IMR-90 (cell line): ENCODE measurements at regions not wholly inside any gene's neighbourhood (a gene's known extent, or its start where the extent isn't known, plus 50 kb on each side); places are given as distances from the start of the nearest gene placed in this dataset.
A peak's percentile ranks its signal among the peaks of the same experiment; 100 is the strongest.

ENCODE experiments used
- ATAC-seq: fragments of 200-7000 bp; cut with Tn5 transposase; 2 replicates; pipeline ENCODE4 v1.9.1; 2020; ENCODE audit warnings: low read depth, mild to moderate bottlenecking, moderate library complexity
- BruUV-seq: library from RNA; stranded (reverse); fragments of 400-500 nt; replicated peaks from 2 replicates; lab custom pipeline; 2021; lab: Mats Ljungman, UMichigan
- CTCF ChIA-PET: fragments of 300-600 bp; formaldehyde crosslinking; extraction: SDS; loops from one replicate; lab custom pipeline; 2021; ENCODE audit warnings: antibody characterized with exemption; lab: Yijun Ruan, JAX
- POLR2A ChIA-PET: fragments of 300-600 bp; sonication (Branson Sonifier 250); formaldehyde crosslinking; loops from one replicate; lab custom pipeline; 2022; ENCODE audit warnings: antibody characterized with exemption; ENCODE audit not compliant: unreplicated experiment; lab: Charles Lee
- DNase-seq: peaks from one replicate; pipeline ENCODE4 v3.0.0; 2013
- H2AFZ ChIP-seq: replicated peaks from 2 replicates; pipeline ENCODE3; 2013; ENCODE audit warnings: low read length, mild to moderate bottlenecking; ENCODE audit not compliant: poor library complexity
- H2AK5ac ChIP-seq: 2 replicates; pipeline ENCODE4 v1.6.1; 2013; ENCODE audit warnings: low read depth, low read length, inconsistent platforms
- H2AK9ac ChIP-seq: replicated peaks from 2 replicates; pipeline ENCODE3; 2013; ENCODE audit warnings: mild to moderate bottlenecking, low read depth, low read length, moderate library complexity; ENCODE audit not compliant: poor library complexity
- H2BK120ac ChIP-seq: 2 replicates; pipeline ENCODE4 v1.6.1; 2013; ENCODE audit warnings: low read depth, low read length, inconsistent platforms
- H2BK15ac ChIP-seq: 3 replicates; pipeline ENCODE4 v1.6.1; 2013; ENCODE audit warnings: low read depth, low read length, inconsistent platforms
- H2BK20ac ChIP-seq: 2 replicates; pipeline ENCODE4 v1.6.1; 2013; ENCODE audit warnings: low read depth, mild to moderate bottlenecking, inconsistent platforms, low read length, moderate library complexity
- H2BK5ac ChIP-seq: 2 replicates; pipeline ENCODE4 v1.6.1; 2013; ENCODE audit warnings: mild to moderate bottlenecking, low read depth, low read length, inconsistent platforms; ENCODE audit not compliant: poor library complexity, severe bottlenecking
- H3K14ac ChIP-seq: replicated peaks from 2 replicates; pipeline ENCODE4 v1.6.1; 2013; ENCODE audit warnings: low read depth, low read length, inconsistent platforms
- H3K18ac ChIP-seq: 2 replicates; pipeline ENCODE4 v1.6.1; 2013; ENCODE audit warnings: low read depth, low read length, control low read depth
- H3K23ac ChIP-seq: 2 replicates; pipeline ENCODE4 v1.6.1; 2013; ENCODE audit warnings: low read depth, low read length, inconsistent platforms
- H3K27ac ChIP-seq: 2 replicates; pipeline ENCODE4 v1.5.1; 2013; ENCODE audit warnings: mild to moderate bottlenecking, control low read depth, low read length; ENCODE audit not compliant: insufficient read depth
- H3K27me3 ChIP-seq: 2 replicates; pipeline ENCODE4 v1.6.1; 2013; ENCODE audit warnings: low read length; ENCODE audit not compliant: control insufficient read depth, insufficient read depth
- H3K36me3 ChIP-seq: 2 replicates; pipeline ENCODE4 v1.6.1; 2013; ENCODE audit warnings: low read length, mixed read lengths; ENCODE audit not compliant: control insufficient read depth, insufficient read depth
- H3K4ac ChIP-seq: 2 replicates; pipeline ENCODE4 v1.6.1; 2013; ENCODE audit warnings: low read depth, low read length, inconsistent platforms
- H3K4me1 ChIP-seq: 2 replicates; pipeline ENCODE4 v1.6.1; 2013; ENCODE audit warnings: low read length, mixed read lengths; ENCODE audit not compliant: control insufficient read depth, insufficient read depth
- H3K4me2 ChIP-seq: 2 replicates; pipeline ENCODE4 v1.6.1; 2013; ENCODE audit warnings: low read depth, mild to moderate bottlenecking, control low read depth, low read length, moderate library complexity
- H3K4me3 ChIP-seq: 2 replicates; pipeline ENCODE4 v1.5.1; 2013; ENCODE audit warnings: low read depth, mild to moderate bottlenecking, control low read depth, low read length, moderate library complexity; ENCODE audit not compliant: insufficient read depth
- H3K56ac ChIP-seq: 2 replicates; pipeline ENCODE4 v1.6.1; 2013; ENCODE audit warnings: low read length, inconsistent platforms; ENCODE audit not compliant: insufficient read depth; ENCODE audit errors: extremely low read depth
- H3K79me1 ChIP-seq, 2 experiments: 2 replicates each; pipeline ENCODE4 v1.6.1; 2013; ENCODE audit warnings: low read length in 2 of 2, inconsistent platforms in 1 of 2, low read depth in 1 of 2
- H3K9ac ChIP-seq: 2 replicates; pipeline ENCODE4 v1.6.1; 2013; ENCODE audit warnings: low read depth, low read length, control low read depth
- H3K9me1 ChIP-seq: 2 replicates; pipeline ENCODE4 v1.6.1; 2013; ENCODE audit warnings: low read length, inconsistent platforms; ENCODE audit not compliant: insufficient read depth
- H3K9me3 ChIP-seq: 2 replicates; pipeline ENCODE4 v1.6.1; 2013; ENCODE audit warnings: low read length; ENCODE audit not compliant: control insufficient read depth, insufficient read depth
- H4K20me1 ChIP-seq: 2 replicates; pipeline ENCODE4 v1.6.1; 2013; ENCODE audit warnings: low read length, inconsistent platforms; ENCODE audit not compliant: insufficient read depth
- H4K5ac ChIP-seq: 2 replicates; pipeline ENCODE4 v1.6.1; 2013; ENCODE audit warnings: mild to moderate bottlenecking, low read depth, low read length, control low read depth
- H4K8ac ChIP-seq, 2 experiments: 2 replicates each; pipeline ENCODE4 v1.6.1; 2013; ENCODE audit warnings: low read depth in 2 of 2, low read length in 2 of 2, control low read depth in 1 of 2, inconsistent platforms in 1 of 2
- H4K91ac ChIP-seq: 2 replicates; pipeline ENCODE4 v1.6.1; 2013; ENCODE audit warnings: low read depth, low read length, inconsistent platforms; ENCODE audit not compliant: insufficient read depth
- BHLHE40 ChIP-seq: fragments of 150-350 bp; IDR thresholded peaks from 2 replicates; pipeline ENCODE4 v1.6.1; 2016; ENCODE audit warnings: mild to moderate bottlenecking, low read depth, low read length
- CEBPB ChIP-seq: IDR thresholded peaks from 2 replicates; pipeline ENCODE4 v1.6.1; 2012; ENCODE audit warnings: low read depth, low read length, improper control_type of control experiment
- CHD1 ChIP-seq: IDR thresholded peaks from 2 replicates; pipeline ENCODE4 v1.6.1; 2012; ENCODE audit warnings: low read depth, low read length, improper control_type of control experiment
- ELK1 ChIP-seq: fragments of 150-350 bp; IDR thresholded peaks from 2 replicates; pipeline ENCODE4 v1.6.1; 2016; ENCODE audit warnings: low read depth, mild to moderate bottlenecking, low read length, moderate library complexity, borderline replicate concordance
- FOS ChIP-seq: fragments of 150-350 bp; IDR thresholded peaks from 2 replicates; pipeline ENCODE4 v1.6.1; 2016; ENCODE audit warnings: low read depth, low read length
- MAFK ChIP-seq: IDR thresholded peaks from 2 replicates; pipeline ENCODE4 v1.6.1; 2012; ENCODE audit warnings: low read depth, low read length, improper control_type of control experiment
- MAZ ChIP-seq: IDR thresholded peaks from 2 replicates; pipeline ENCODE4 v1.6.1; 2012; ENCODE audit warnings: low read depth, mild to moderate bottlenecking, low read length, improper control_type of control experiment, moderate library complexity, borderline replicate concordance
- MXI1 ChIP-seq: IDR thresholded peaks from 2 replicates; pipeline ENCODE4 v1.6.1; 2012; ENCODE audit warnings: low read depth, mild to moderate bottlenecking, low read length, moderate library complexity, borderline replicate concordance
- NFE2L2 ChIP-seq: fragments of 150-350 bp; IDR thresholded peaks from 2 replicates; pipeline ENCODE4 v1.6.1; 2016; ENCODE audit warnings: low read depth, mild to moderate bottlenecking, low read length
- POLR2A ChIP-seq: IDR thresholded peaks from 2 replicates; pipeline ENCODE4 v1.6.1; 2012; ENCODE audit warnings: mild to moderate bottlenecking, low read depth, low read length
- RAD21 ChIP-seq: IDR thresholded peaks from 2 replicates; pipeline ENCODE4 v1.6.1; 2012; ENCODE audit warnings: low read length, improper control_type of control experiment
- RCOR1 ChIP-seq: IDR thresholded peaks from 2 replicates; pipeline ENCODE4 v1.6.1; 2012; ENCODE audit warnings: mild to moderate bottlenecking, low read length, improper control_type of control experiment; ENCODE audit not compliant: insufficient replicate concordance
- RFX5 ChIP-seq: IDR thresholded peaks from 2 replicates; pipeline ENCODE4 v1.8.0; 2012; ENCODE audit warnings: low read depth, mild to moderate bottlenecking, low read length, moderate library complexity
- SMC3 ChIP-seq: fragments of 150-350 bp; IDR thresholded peaks from 2 replicates; pipeline ENCODE4 v1.6.1; 2016; ENCODE audit warnings: low read depth, mild to moderate bottlenecking, antibody characterized with exemption, low read length, moderate library complexity
- USF2 ChIP-seq: fragments of 150-350 bp; IDR thresholded peaks from 2 replicates; pipeline ENCODE4 v1.6.1; 2017; ENCODE audit warnings: mild to moderate bottlenecking, antibody characterized with exemption, low read length, low read depth
- WGBS, 2 experiments: methylation state at CpG; one replicate each; pipeline versions ENCODE4 v1.1.5 to v1.1.7; 2013; ENCODE audit warnings: missing lambda C conversion rate in 2 of 2; ENCODE audit not compliant: insufficient read length in 1 of 2; ENCODE audit errors: extremely low coverage in 2 of 2; 5-methylcytosine and 5-hydroxymethylcytosine counted together
- dilution Hi-C: fragments of 300-500 bp; cut with HindIII; formaldehyde crosslinking; loops from one replicate; pipeline ENCODE4 v1.14.3; 2018; ENCODE audit warnings: low sequenced_read_pairs; ENCODE audit not compliant: unreplicated experiment
- in situ Hi-C: fragments of 300-500 bp; cut with MboI; formaldehyde crosslinking; loops from 3 replicates; pipeline ENCODE4 v1.14.3; 2019; ENCODE audit warnings: low sequenced_read_pairs, inconsistent platforms, mixed read lengths
- intact Hi-C: fragments of 100-400 bp; cut with micrococcal nuclease; formaldehyde crosslinking; loops from 2 replicates; pipeline ENCODE4 v1.10.0; 2022
- TF ChIP-seq, protein P1 (sequence below): conservative IDR thresholded peaks from 2 replicates; pipeline ENCODE4 v1.5.1; 2012; ENCODE audit warnings: mild to moderate bottlenecking, low read depth, low read length, improper control_type of control experiment

DNA sequence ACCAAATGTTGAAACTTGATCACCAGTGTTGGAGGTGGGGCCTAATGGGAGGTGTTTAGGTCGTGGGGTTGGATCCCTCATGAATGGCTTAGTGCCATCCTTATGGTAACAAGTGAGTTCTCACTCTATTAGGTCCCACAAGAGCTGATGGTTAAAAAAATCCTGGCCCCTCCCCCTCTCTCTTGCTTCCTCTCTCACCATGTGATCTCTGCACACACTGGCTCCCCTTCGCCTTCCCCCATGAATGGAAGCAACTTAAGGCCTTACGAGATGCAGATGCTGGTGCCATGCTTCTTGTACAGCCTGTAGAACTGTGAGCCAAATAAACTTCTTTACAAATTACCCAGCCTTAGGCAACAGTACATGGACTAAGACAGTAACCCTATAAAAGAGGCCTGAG lies 62.7 kb downstream of the PPP1R3C start:
- no peak overlapping the region for H2AK9ac ChIP-seq
- H3K4me2 ChIP-seq: no peak overlapping the region
- no TSS peak for BruUV-seq
- H3K36me3 ChIP-seq: no peaks in the 10 kb centered on the region
- no peak overlapping the region for H3K14ac ChIP-seq
- intact Hi-C loops: no loop called here
- DNase-seq (no peak), ATAC-seq (no peak)
- H4K5ac ChIP-seq: no peak overlapping the region
- H3K79me1 ChIP-seq: no peaks in the 10 kb centered on the region
- H3K4me1 ChIP-seq: peaks cover 1% of the 10 kb centered on the region; the same call in 1 of the 2 replicates
- H3K9ac ChIP-seq: no peak overlapping the region
- H4K91ac ChIP-seq: no peak overlapping the region
- H4K20me1 ChIP-seq: no peaks in the 10 kb centered on the region
- no peak for TF ChIP-seq RCOR1
- TF ChIP-seq USF2: no peak
- no peak for TF ChIP-seq MXI1
- TF ChIP-seq CEBPB: no peak
- TF ChIP-seq, protein P1, sequence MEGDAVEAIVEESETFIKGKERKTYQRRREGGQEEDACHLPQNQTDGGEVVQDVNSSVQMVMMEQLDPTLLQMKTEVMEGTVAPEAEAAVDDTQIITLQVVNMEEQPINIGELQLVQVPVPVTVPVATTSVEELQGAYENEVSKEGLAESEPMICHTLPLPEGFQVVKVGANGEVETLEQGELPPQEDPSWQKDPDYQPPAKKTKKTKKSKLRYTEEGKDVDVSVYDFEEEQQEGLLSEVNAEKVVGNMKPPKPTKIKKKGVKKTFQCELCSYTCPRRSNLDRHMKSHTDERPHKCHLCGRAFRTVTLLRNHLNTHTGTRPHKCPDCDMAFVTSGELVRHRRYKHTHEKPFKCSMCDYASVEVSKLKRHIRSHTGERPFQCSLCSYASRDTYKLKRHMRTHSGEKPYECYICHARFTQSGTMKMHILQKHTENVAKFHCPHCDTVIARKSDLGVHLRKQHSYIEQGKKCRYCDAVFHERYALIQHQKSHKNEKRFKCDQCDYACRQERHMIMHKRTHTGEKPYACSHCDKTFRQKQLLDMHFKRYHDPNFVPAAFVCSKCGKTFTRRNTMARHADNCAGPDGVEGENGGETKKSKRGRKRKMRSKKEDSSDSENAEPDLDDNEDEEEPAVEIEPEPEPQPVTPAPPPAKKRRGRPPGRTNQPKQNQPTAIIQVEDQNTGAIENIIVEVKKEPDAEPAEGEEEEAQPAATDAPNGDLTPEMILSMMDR: no peak
- no peak for TF ChIP-seq FOS
- no peak for TF ChIP-seq POLR2A
- no peak for TF ChIP-seq BHLHE40
- TF ChIP-seq MAFK: no peak
- no peak for TF ChIP-seq CHD1
- no peak for TF ChIP-seq MAZ
- no peak for TF ChIP-seq RFX5
- TF ChIP-seq NFE2L2: no peak
- no peak for TF ChIP-seq ELK1
- TF ChIP-seq RAD21: no peak
- TF ChIP-seq SMC3: no peak
- ChIA-PET POLR2A (no interaction called here), CTCF (no interaction called here)
- H2AK5ac ChIP-seq: 0 out of 2 replicates have a peak overlapping the region, but pooled peaks have one; percentile 46
- H3K4ac ChIP-seq: no peak overlapping the region
- no peak overlapping the region for H3K23ac ChIP-seq
- H3K9me1 ChIP-seq: no peaks in the 10 kb centered on the region
- no peak overlapping the region for H2BK5ac ChIP-seq
- dilution Hi-C loops: no loop called here
- no peak overlapping the region for H3K18ac ChIP-seq
- H3K27ac ChIP-seq: no peak overlapping the region
- H4K8ac ChIP-seq: no peak overlapping the region
- no peak overlapping the region for H2BK20ac ChIP-seq
- no peak overlapping the region for H2AFZ ChIP-seq
- H2BK120ac ChIP-seq: no peak overlapping the region
- in situ Hi-C loops: no loop called here
- no peak overlapping the region for H3K4me3 ChIP-seq
- no peak overlapping the region for H3K56ac ChIP-seq
- H3K27me3 ChIP-seq: no peaks in the 10 kb centered on the region
- H3K9me3 ChIP-seq: peaks cover 2% of the 10 kb centered on the region
- no CpG with 5 or more reads among the region's 3 CpGs for WGBS, 2 experiments
- H2BK15ac ChIP-seq: no peak overlapping the region
